ENCODE measurements at regions not wholly inside any gene's neighbourhood (a gene's known extent, or its start where the extent isn't known, plus 50 kb on each side); places are given as distances from the start of the nearest gene placed in this dataset.

DNA sequence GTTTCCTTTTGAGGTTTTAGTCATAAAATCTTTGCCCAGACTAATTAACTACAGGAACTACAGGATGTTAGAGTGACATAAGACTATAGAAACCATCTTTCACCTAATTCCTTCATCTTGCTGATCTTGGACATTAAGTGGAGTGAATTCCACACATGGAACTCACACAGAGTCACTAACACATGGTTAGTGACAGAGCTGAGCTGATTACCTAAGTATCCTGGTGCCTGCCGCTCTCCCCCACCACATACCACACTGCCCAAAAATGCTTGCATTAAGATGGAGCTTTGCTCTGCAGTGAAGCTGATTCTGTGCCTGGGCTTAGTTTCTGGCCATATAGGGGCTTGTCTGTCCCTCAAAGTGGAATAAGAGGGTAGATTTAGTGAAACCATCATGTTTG lies 332.9 kb upstream of the NT5C1B start:
- TF ChIP-seq, protein P1, sequence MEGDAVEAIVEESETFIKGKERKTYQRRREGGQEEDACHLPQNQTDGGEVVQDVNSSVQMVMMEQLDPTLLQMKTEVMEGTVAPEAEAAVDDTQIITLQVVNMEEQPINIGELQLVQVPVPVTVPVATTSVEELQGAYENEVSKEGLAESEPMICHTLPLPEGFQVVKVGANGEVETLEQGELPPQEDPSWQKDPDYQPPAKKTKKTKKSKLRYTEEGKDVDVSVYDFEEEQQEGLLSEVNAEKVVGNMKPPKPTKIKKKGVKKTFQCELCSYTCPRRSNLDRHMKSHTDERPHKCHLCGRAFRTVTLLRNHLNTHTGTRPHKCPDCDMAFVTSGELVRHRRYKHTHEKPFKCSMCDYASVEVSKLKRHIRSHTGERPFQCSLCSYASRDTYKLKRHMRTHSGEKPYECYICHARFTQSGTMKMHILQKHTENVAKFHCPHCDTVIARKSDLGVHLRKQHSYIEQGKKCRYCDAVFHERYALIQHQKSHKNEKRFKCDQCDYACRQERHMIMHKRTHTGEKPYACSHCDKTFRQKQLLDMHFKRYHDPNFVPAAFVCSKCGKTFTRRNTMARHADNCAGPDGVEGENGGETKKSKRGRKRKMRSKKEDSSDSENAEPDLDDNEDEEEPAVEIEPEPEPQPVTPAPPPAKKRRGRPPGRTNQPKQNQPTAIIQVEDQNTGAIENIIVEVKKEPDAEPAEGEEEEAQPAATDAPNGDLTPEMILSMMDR (IDR thresholded peaks at IDR 0.05; ENCODE audit: low read depth, low read length) = no peak
- TF ChIP-seq EZH2phosphoT487 (IDR thresholded peaks at IDR 0.05; ENCODE audit: low read depth) = no peak
